Endothelial cell of umbilical vein (primary cell): ENCODE measurements at regions not wholly inside any gene's neighbourhood (a gene's known extent, or its start where the extent isn't known, plus 50 kb on each side); places are given as distances from the start of the nearest gene placed in this dataset.

Experiments
- EZH2 ChIP-seq: IDR thresholded peaks from 2 replicates; pipeline ENCODE4 v1.6.1; 2012; ENCODE audit warnings: borderline replicate concordance, low read depth, mild to moderate bottlenecking, moderate library complexity, low read length, inconsistent platforms; ENCODE audit not compliant: severe bottlenecking
- FOS ChIP-seq: IDR thresholded peaks from 2 replicates; pipeline ENCODE4 v1.6.1; 2011; ENCODE audit warnings: mild to moderate bottlenecking, low read length, moderate library complexity, borderline replicate concordance; ENCODE audit not compliant: insufficient read depth
- JUN ChIP-seq: IDR thresholded peaks from 2 replicates; pipeline ENCODE4 v1.6.1; 2011; ENCODE audit warnings: borderline replicate concordance, low read depth; ENCODE audit not compliant: insufficient read length, insufficient read depth
- MYC ChIP-seq: IDR thresholded peaks from one replicate; pipeline ENCODE4 v1.6.1; 2011; ENCODE audit warnings: mild to moderate bottlenecking, low read depth, low read length
- POLR2A ChIP-seq: IDR thresholded peaks from 2 replicates; pipeline ENCODE4 v1.6.1; 2012; ENCODE audit warnings: low read depth, mild to moderate bottlenecking, control low read depth, low read length
- POLR2AphosphoS5 ChIP-seq: IDR thresholded peaks from 2 replicates; pipeline ENCODE4 v1.6.1; 2012; ENCODE audit warnings: low read depth, mild to moderate bottlenecking, control low read depth, low read length, moderate library complexity; ENCODE audit not compliant: insufficient read depth
- TF ChIP-seq, protein P1 (sequence below), 2 donors: IDR thresholded peaks; 1 replicate in 1 of 2; 2 replicates in 1 of 2; pipeline ENCODE4 v1.5.1; 2011; ENCODE audit warnings: low read length in 2 of 2, mild to moderate bottlenecking in 2 of 2, moderate library complexity in 2 of 2, control low read depth in 1 of 2, inconsistent platforms in 1 of 2, low read depth in 1 of 2; ENCODE audit not compliant: insufficient read depth in 1 of 2; ENCODE audit errors: extremely low read depth in 1 of 2

- TF ChIP-seq, protein P1, sequence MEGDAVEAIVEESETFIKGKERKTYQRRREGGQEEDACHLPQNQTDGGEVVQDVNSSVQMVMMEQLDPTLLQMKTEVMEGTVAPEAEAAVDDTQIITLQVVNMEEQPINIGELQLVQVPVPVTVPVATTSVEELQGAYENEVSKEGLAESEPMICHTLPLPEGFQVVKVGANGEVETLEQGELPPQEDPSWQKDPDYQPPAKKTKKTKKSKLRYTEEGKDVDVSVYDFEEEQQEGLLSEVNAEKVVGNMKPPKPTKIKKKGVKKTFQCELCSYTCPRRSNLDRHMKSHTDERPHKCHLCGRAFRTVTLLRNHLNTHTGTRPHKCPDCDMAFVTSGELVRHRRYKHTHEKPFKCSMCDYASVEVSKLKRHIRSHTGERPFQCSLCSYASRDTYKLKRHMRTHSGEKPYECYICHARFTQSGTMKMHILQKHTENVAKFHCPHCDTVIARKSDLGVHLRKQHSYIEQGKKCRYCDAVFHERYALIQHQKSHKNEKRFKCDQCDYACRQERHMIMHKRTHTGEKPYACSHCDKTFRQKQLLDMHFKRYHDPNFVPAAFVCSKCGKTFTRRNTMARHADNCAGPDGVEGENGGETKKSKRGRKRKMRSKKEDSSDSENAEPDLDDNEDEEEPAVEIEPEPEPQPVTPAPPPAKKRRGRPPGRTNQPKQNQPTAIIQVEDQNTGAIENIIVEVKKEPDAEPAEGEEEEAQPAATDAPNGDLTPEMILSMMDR (IDR thresholded peaks at IDR 0.05; ENCODE audit: extremely low read depth in 1 of 2, insufficient read depth in 1 of 2, low read depth in 1 of 2, low read length in 2 of 2), result no peak
- no peak for TF ChIP-seq FOS
- TF ChIP-seq EZH2, result no peak
- no peak for TF ChIP-seq POLR2A
- no peak for TF ChIP-seq MYC
- no peak for TF ChIP-seq JUN
- TF ChIP-seq POLR2AphosphoS5, result no peak
Observed at GRCh38 chr14:27613102-27613501, 1015.3 kb upstream of the NOVA1 start.
